Motor neuron (in vitro differentiated cells): ENCODE measurements at regions not wholly inside any gene's neighbourhood (a gene's known extent, or its start where the extent isn't known, plus 50 kb on each side); places are given as distances from the start of the nearest gene placed in this dataset.

Experiments
- ATAC-seq, 8 experiments: fragments of 200-7000 bp; cut with Tn5 transposase; replicated peaks in 6 of 8; 2 replicates each; pipeline ENCODE4 v1.8.0; 2021; ENCODE audit warnings: mild to moderate bottlenecking in 8 of 8, moderate library complexity in 8 of 8
- H3K27ac ChIP-seq, 2 donors: fragments of 250-450 bp; sonication (Bioruptor Pico); 2 replicates each; pipeline ENCODE4 v1.9.0; 2021; ENCODE audit warnings: antibody characterized with exemption in 2 of 2, mild to moderate bottlenecking in 2 of 2, moderate library complexity in 1 of 2
- H3K4me1 ChIP-seq, 2 donors: fragments of 250-450 bp; sonication (Bioruptor Pico); replicated peaks in 1 of 2; 2 replicates each; pipeline ENCODE4 v1.6.1; 2021; ENCODE audit warnings: antibody characterized with exemption in 2 of 2, mild to moderate bottlenecking in 2 of 2, moderate library complexity in 1 of 2
- H3K4me3 ChIP-seq, 5 donors: fragments of 250-450 bp; sonication (Bioruptor Pico); 2 replicates each; pipeline ENCODE4 v1.9.0; 2021; ENCODE audit warnings: antibody characterized with exemption in 5 of 5, mild to moderate bottlenecking in 5 of 5, moderate library complexity in 4 of 5
- WGBS, 10 experiments: fragments of 450-650 bp; shearing (Covaris generic); methylation state at CpG; one replicate each; pipeline ENCODE4 v1.0.0; 2022; 5-methylcytosine and 5-hydroxymethylcytosine counted together
- in situ Hi-C, 9 experiments: fragments of 400-800 bp; cut with MboI; loops; one replicate each; pipeline ENCODE4 v1.15.0; 2021; ENCODE audit warnings: low sequenced_read_pairs in 9 of 9, low pct_unique_long_range_greater_than_20kb in 2 of 9; ENCODE audit not compliant: unreplicated experiment in 9 of 9

DNA sequence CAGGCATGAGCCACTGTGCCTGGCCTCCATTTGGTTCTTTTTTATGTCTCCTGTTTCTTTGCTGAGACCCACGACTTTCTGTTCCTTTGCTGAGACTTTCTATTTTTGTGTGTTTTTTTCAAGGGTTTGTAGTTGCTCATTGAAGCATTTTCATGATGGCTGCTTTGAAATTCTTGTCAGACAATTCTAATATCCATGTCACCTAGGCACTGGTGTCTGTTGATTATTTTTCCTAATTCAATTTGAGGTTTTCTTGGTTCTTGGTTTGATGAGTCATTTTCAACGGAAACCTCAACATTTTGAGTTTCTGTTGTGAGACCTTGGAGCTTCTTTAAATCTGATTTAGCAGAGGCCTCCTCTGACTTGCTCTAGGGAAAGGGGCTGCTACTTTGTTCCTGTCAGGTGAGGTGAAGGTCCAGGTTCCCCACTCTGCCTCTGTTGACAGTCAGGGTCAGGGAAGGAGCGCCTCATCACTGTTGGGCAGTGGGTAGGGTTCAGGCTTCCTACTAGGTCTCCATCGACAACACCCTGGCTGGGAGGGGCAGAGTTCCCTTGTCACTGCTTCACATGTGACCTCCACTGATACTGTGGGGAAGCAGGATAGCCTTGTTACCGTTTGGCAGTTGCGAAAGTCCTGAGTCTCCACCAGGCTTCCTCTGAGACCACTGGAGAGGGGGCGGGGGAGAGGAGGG, 66.1 kb upstream of the SMOX start:
- peak in 7 of 8 experiments; percentile 13 to 71 (median 59) for ATAC-seq
- Histone ChIP-seq H3K27ac (no peak overlapping the region), H3K4me3 (no peak overlapping the region), H3K4me1 (peaks cover 6 to 13% of the 10 kb centered on the region in 2 donors)
- in situ Hi-C loops: loop anchor here in 4 of 9 experiments (25.0 kb wide), 3 partner anchors 145 to 295 kb away; partner anchors contain the start of genes CDC25B (in 2 of the 4), CENPB (in 2 of the 4), SPEF1 (in 2 of the 4) and PANK2 (in 1 of the 4)
- WGBS, 10 experiments: 20 to 75% (median 41%) methylated on average over 1 to 4 of the region's 7 CpGs; no CpG with 5 or more reads in 1 of the 10 experiments

DNA sequence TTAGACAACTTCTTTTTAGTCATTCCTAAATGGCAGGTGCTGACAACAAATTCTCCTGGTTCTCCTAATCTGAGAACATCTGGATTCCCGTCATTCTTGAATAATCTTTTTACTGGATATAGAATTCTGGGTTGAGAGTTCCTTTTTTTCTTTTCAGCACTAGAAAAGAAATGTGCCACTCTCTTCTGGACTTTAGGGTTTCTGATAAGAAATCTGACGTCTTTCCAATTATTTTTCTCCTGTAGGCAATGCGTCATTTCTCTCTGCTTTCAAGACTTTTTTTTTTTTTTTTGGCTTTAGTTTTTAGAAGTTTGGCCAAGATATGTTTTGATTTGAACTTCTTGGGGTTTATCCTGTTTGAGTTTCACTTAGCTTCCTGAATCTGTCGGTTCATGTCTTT, 66.1 kb upstream of the RNF24 start:
- no peak overlapping the region for H3K27ac ChIP-seq
- ATAC-seq: no peak
- in situ Hi-C loops: loop anchor here in 4 of 9 experiments (25.0 kb wide), 3 partner anchors 144 to 294 kb away; partner anchors contain the start of genes CDC25B (in 2 of the 4), CENPB (in 2 of the 4), SPEF1 (in 2 of the 4) and PANK2 (in 1 of the 4)
- peaks cover 6 to 13% of the 10 kb centered on the region in 2 donors for H3K4me1 ChIP-seq
- 39 to 100% (median 92%) methylated on average over 2 to 4 of the region's 4 CpGs for WGBS, 10 experiments
- H3K4me3 ChIP-seq: no peak overlapping the region

DNA sequence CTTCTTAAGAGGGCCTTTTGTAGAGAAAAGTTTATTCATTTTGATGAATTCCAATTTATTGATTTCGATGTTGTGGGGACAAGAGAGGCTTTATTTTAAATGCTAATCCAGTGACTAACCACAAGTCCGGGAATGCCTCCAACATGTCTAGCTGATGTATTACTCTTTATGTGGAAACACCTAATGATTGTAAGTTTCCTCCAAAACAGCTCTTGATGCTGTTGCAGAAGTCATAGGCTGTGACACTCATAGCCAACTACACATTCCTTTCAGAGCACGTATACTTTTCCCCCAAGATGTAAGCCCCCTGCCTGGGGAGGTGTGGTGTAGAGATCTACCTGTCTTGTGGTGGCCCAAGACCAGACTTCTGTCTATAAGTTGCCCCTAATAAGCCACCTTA, 61.3 kb upstream of the RNF24 start:
- in situ Hi-C loops: loop anchor here in 4 of 9 experiments (10.0 to 25.0 kb wide), 5 partner anchors 52 to 289 kb away; partner anchors contain the start of genes CDC25B (in 2 of the 4), CENPB (in 2 of the 4), SPEF1 (in 2 of the 4) and PANK2 (in 1 of the 4)

DNA sequence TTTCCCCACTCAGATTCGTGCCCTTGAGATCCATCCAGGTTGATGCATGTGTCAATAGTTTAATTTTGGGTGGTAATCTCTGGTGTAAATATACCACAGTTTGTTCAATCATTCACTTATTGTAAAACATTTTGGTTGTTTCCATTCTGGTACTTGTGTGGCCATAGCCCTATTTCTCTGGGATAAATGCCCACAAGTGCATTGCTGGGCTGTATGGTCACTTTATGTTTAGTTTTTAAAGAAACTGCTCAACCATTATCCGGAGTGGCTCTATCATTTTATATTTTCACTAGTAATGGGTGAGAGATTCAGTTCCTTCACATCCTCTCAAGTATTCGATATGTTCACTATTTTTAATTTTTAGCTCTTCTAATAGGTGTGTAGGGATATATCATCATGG, 60.7 kb upstream of the RNF24 start:
- no peak overlapping the region for H3K4me3 ChIP-seq
- no peak for ATAC-seq
- H3K27ac ChIP-seq: no peak overlapping the region
- in situ Hi-C loops: loop anchor here in 4 of 9 experiments (10.0 to 25.0 kb wide), 5 partner anchors 51 to 289 kb away; partner anchors contain the start of genes CDC25B (in 2 of the 4), CENPB (in 2 of the 4), SPEF1 (in 2 of the 4) and PANK2 (in 1 of the 4)
- no peaks in the 10 kb centered on the region for H3K4me1 ChIP-seq
- 72 to 100% (median 90%) methylated on average over 1 to 3 of the region's 3 CpGs for WGBS, 10 experiments

More for the DNA sequence above, 61.3 kb upstream of the RNF24 start:
- peak in 3 of 8 experiments; percentile 42 to 92 (median 91) for ATAC-seq
- 0 to 86% (median 71%) methylated on average over 1 to 3 of the region's 3 CpGs for WGBS, 10 experiments
- H3K4me1 ChIP-seq: no peaks in the 10 kb centered on the region
- no peak overlapping the region for H3K27ac ChIP-seq
- H3K4me3 ChIP-seq: no peak overlapping the region

DNA sequence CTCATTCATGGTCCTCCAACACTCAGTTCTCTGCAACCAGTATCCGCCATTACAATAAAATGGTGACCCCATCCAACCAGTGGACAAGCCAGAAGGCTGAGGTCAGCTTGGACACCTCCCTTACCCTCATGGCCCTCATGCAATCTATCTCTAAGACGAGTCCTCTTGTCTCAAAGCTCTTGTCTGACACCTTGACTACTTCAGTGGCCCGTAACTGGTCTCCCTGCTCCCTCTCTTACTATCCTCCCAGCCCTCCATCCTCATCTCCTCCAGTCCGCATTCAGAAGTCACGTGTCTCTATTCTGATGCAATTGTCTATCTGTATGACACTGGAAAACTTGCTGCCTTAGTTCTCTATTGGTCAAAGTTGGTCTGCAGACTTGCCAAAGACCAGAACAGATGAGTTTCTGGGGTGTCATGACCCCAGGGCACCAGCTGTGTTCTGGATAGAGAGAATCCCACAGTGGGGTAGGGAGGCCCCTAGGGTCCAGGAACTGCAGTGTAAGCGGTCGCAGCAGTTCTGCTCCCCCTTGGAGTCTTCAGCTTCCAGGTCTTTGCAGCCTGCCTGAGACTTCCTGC, 59.6 kb upstream of the RNF24 start:
- ATAC-seq: no peak
- Histone ChIP-seq H3K4me1 (no peaks in the 10 kb centered on the region), H3K4me3 (no peak overlapping the region), H3K27ac (no peak overlapping the region)
- WGBS, 10 experiments: 55 to 100% (median 93%) methylated on average over 1 to 6 of the region's 7 CpGs; no CpG with 5 or more reads in 2 of the 10 experiments
- in situ Hi-C loops: loop anchor here in 4 of 9 experiments (10.0 to 25.0 kb wide), 5 partner anchors 50 to 288 kb away; partner anchors contain the start of genes CDC25B (in 2 of the 4), CENPB (in 2 of the 4), SPEF1 (in 2 of the 4) and PANK2 (in 1 of the 4)

DNA sequence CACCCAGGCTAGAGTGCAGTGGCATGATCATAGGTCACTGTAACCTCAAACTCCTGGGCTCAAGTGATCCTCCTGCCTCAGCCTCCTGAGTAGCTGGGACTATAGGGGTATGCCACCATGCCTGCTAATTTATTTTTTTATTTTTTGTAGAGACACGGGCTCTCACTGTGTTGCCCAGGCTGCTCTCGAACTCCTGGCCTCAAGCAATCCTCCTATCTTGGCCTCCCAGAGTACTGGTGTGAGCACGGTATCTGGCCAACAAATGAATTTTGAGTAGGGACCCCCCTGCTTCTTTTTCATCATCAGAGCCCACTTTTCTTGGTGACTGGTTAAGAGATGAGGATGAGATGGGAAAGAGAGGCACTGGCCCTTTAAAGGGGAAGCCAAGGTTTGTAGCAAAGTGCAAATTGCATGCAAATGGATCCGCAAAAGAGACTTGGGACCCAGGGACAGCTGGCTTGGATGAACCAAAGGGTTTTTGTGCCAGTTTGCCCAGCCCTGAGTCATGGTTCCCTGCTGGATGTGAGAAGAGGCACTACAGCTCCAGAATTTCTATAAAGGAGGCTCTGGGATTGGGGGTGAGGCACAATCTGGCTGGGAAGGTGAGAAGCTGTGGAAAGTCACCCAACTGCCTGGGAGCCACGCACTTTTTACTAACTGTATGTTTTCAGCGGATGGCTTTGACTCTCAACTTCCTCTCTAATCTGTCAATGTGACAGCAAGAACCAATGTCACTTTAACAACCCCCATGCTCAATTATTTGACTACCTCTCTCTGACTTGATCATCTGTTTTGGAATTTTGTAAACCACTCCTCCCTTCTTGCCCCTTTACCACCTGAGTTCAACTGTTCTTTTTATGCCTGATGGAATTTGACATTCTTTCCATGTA, 58.7 kb upstream of the RNF24 start:
- no peak overlapping the region for H3K4me3 ChIP-seq
- ATAC-seq: peak in 3 of 8 experiments; percentile 10 to 45 (median 22)
- in situ Hi-C loops: loop anchor here in 2 of 9 experiments (10.0 kb wide), 2 partner anchors 49 to 59 kb away; partner anchors contain the start of gene RNF24 (in 1 of the 2)
- no peak overlapping the region for H3K27ac ChIP-seq
- no peaks in the 10 kb centered on the region for H3K4me1 ChIP-seq
- 0 to 94% (median 65%) methylated on average over 1 to 5 of the region's 6 CpGs; no CpG with 5 or more reads in 2 of the 10 experiments for WGBS, 10 experiments

DNA sequence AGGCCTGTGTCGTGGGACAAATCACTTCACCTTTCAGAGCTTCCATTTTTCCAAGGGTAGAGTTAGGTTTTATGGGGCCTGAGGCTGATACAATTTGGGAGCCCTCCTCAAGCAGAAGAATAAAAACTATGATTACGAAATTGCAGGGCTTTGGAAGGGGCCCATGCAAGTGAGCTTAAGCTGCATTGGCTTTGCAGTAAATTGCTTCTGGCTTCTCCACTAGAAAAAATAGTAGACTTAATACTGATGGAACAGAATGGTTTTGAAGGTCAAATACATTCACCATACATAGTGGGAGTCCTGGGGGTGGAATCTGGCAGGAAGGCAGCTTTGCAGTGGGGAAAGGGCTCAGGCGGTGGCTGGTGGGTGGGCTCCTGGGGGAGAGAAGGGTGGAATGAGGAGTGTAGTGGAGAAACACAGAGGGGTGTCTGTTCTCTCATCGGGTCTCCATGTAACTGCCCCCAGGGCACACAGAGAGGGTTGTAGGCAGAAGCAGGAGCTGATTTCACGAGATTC, 55.9 kb upstream of the RNF24 start:
- no peak overlapping the region for H3K27ac ChIP-seq
- ATAC-seq: no peak
- H3K4me3 ChIP-seq: no peak overlapping the region
- in situ Hi-C loops: loop anchor here in 2 of 9 experiments (10.0 kb wide), 2 partner anchors 46 to 56 kb away; partner anchors contain the start of gene RNF24 (in 1 of the 2)
- H3K4me1 ChIP-seq: no peaks in the 10 kb centered on the region
- WGBS, 10 experiments: 57 to 100% (median 81%) methylated on average over 1 to 4 of the region's 5 CpGs; no CpG with 5 or more reads in 2 of the 10 experiments

DNA sequence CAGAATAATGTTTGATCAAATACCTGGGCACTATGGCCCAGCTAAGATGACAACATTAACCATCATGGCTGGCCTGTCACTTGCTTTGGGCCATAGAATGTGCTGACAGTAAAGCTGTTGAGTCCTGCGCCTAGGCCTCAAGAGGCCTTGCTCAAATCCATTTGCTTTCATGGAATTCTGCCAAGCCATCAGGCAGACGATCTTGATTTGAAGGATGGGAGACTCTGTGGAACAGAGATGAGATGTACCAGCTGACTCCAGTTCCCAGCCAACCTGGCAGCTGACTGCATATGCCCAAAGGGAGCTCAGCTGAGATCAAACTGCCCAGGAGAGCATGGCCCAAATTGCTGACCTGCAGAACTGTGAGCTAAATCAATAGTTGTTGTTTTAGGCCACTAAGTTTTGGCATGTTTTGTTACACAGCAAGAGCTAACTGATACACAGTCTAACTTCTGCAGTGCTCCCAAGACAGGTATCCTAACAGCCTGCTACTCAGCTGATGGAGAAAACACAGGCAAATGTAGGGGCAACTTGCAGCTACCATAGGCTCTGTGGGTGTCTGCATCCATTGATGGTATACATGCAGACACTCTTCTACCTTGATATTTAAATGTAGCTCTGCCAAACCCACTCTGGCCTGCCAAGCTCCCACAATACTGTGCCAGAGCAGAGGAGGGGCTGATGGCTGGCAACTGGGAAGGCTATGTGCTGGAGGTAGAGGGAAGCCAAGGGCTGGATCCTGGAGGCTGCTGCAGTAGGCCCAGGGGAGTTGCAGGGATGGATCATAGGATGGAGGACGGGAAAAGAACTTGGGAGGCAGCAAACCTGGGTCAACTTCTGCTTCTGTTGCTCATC, 55.2 kb upstream of the RNF24 start:
- ATAC-seq: no peak
- no peak overlapping the region for H3K27ac ChIP-seq
- 50 to 100% (median 79%) methylated on average over 1 to 3 of the region's 3 CpGs; no CpG with 5 or more reads in 2 of the 10 experiments for WGBS, 10 experiments
- in situ Hi-C loops: loop anchor here in 2 of 9 experiments (10.0 kb wide), 2 partner anchors 46 to 56 kb away; partner anchors contain the start of gene RNF24 (in 1 of the 2)
- H3K4me1 ChIP-seq: peaks cover under 1 to 7% of the 10 kb centered on the region in 2 donors
- no peak overlapping the region for H3K4me3 ChIP-seq

DNA sequence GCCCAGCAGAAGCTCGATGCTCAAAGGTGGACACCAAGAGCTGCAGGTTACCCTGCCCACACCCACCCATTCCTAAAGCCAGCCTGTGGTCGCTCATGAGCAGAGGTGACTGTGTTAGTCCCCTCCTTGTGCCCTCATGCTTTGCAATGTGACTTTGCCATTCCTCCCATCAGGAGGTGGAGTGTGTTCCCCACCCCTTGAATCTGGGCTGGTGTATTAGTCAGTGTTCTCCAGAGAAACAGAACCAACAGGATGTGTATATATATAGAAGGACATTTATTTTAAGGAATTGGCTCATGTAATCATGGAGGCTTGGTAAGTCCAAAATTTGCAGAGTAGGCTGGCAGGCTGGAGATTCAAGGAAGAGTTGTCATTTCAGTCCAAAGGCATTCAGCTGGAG, 54.4 kb upstream of the RNF24 start:
- 0 to 100% (median 100%) methylated on average over 1 to 2 of the region's 2 CpGs; no CpG with 5 or more reads in 6 of the 10 experiments for WGBS, 10 experiments
- peak in 2 of 8 experiments; percentile 10 to 13 for ATAC-seq
- in situ Hi-C loops: loop anchor here in 2 of 9 experiments (10.0 kb wide), 2 partner anchors 45 to 55 kb away; partner anchors contain the start of gene RNF24 (in 1 of the 2)
- no peak overlapping the region for H3K27ac ChIP-seq
- H3K4me3 ChIP-seq: no peak overlapping the region
- peaks cover 2 to 15% of the 10 kb centered on the region in 2 donors for H3K4me1 ChIP-seq

DNA sequence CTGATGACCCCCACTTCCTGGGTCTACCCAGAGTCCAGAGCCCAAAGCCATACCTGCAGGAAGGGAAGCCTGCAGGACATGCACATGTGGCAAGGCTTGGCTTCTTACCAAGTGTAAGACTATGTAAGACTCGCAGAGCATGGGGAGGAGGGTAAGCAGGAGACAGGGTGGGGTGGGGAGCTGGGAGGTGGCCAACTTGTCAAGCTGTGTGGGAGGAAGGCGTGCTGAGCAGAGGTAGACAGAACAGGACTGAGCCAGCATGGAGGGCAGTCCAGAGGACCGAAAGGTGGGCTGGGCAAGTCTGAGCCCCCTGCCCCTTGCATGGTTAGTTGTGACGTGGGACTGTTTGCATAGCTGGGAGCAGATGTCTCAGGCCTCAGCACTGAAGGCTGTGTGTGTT, 53.4 kb upstream of the RNF24 start:
- Histone ChIP-seq H3K27ac (no peak overlapping the region), H3K4me1 (peaks cover 2 to 16% of the 10 kb centered on the region in 2 donors), H3K4me3 (no peak overlapping the region)
- WGBS, 10 experiments: 27 to 89% (median 67%) methylated on average over 1 to 2 of the region's 4 CpGs; no CpG with 5 or more reads in 5 of the 10 experiments
- peak in 3 of 8 experiments; percentile 5 to 56 (median 8) for ATAC-seq
- in situ Hi-C loops: no loop called here
